HG03196 (cell line): ENCODE measurements at regions not wholly inside any gene's neighbourhood (a gene's known extent, or its start where the extent isn't known, plus 50 kb on each side); places are given as distances from the start of the nearest gene placed in this dataset.
"Not testable (repeated sequence)": the region's sequence is repeated elsewhere in the genome, so short reads cannot be mapped to it uniquely, and the experiment has no call there.

ENCODE experiments used
- ATAC-seq: cut with Tn5 transposase; IDR thresholded peaks from one replicate; pipeline ENCODE4 v1.9.1; 2021; ENCODE audit not compliant: unreplicated experiment

GRCh38 chr4:69013933-69014332 lies 62.3 kb upstream of the UGT2A3 start:
- ATAC-seq, result not testable (repeated sequence)

- ATAC-seq, result not testable (repeated sequence)
Observed at GRCh38 chr4:69017986-69018385, 66.4 kb upstream of the UGT2A3 start.

GRCh38 chr4:69019538-69020461 lies 68.2 kb upstream of the UGT2A3 start:
- ATAC-seq, result not testable (repeated sequence)

GRCh38 chr4:69020462-69020807 lies 68.8 kb upstream of the UGT2A3 start:
- ATAC-seq, result not testable (repeated sequence)

GRCh38 chr4:69025191-69025998 lies 70.9 kb upstream of the UGT2B7 start:
- peak; percentile 72 for ATAC-seq

GRCh38 chr4:69025999-69026387 lies 70.3 kb upstream of the UGT2B7 start:
- ATAC-seq, result no peak

GRCh38 chr4:69026974-69027373 lies 69.3 kb upstream of the UGT2B7 start:
- ATAC-seq, result no peak

GRCh38 chr4:69030326-69030725 lies 65.9 kb upstream of the UGT2B7 start:
- no peak for ATAC-seq

GRCh38 chr4:69032847-69033638 lies 63.2 kb upstream of the UGT2B7 start:
- ATAC-seq, result no peak

GRCh38 chr4:69034315-69034740 lies 61.9 kb upstream of the UGT2B7 start:
- ATAC-seq, result not testable (repeated sequence)

- no peak for ATAC-seq
Observed at GRCh38 chr4:69038582-69038981, 57.7 kb upstream of the UGT2B7 start.

GRCh38 chr4:69039071-69039470 lies 57.2 kb upstream of the UGT2B7 start:
- no peak for ATAC-seq

GRCh38 chr4:69044247-69044646 lies 52.0 kb upstream of the UGT2B7 start:
- ATAC-seq, result no peak
